Occipital lobe (tissue), 1 donor: ENCODE measurements at regions not wholly inside any gene's neighbourhood (a gene's known extent, or its start where the extent isn't known, plus 50 kb on each side); places are given as distances from the start of the nearest gene placed in this dataset.

Experiments
- DNase-seq: peaks from one replicate; lab custom pipeline; 2025; lab: John Stamatoyannopoulos, UW

GRCh38 chr20:53698371-53698978 lies 104.8 kb upstream of the ZNF217 start:
- no peak for DNase-seq

GRCh38 chr20:53695797-53696527 lies 102.3 kb upstream of the ZNF217 start:
- DNase-seq: no peak

- DNase-seq: no peak
Observed at GRCh38 chr20:53693262-53693871, 99.7 kb upstream of the ZNF217 start.

- DNase-seq: no peak
Observed at GRCh38 chr20:53692465-53693067, 98.9 kb upstream of the ZNF217 start.

GRCh38 chr20:53691811-53692192 lies 98.2 kb upstream of the ZNF217 start:
- no peak for DNase-seq

GRCh38 chr20:53691060-53691810 lies 97.6 kb upstream of the ZNF217 start:
- no peak for DNase-seq

- no peak for DNase-seq
Observed at GRCh38 chr20:53688085-53688484, 94.4 kb upstream of the ZNF217 start.

- no peak for DNase-seq
Observed at GRCh38 chr20:53685070-53685595, 91.5 kb upstream of the ZNF217 start.

- no peak for DNase-seq
Observed at GRCh38 chr20:53683506-53683905, 89.9 kb upstream of the ZNF217 start.

- no peak for DNase-seq
Observed at GRCh38 chr20:53681352-53682212, 87.9 kb upstream of the ZNF217 start.

GRCh38 chr20:53679597-53680309 lies 86.1 kb upstream of the ZNF217 start:
- no peak for DNase-seq

- no peak for DNase-seq
Observed at GRCh38 chr20:53678990-53679596, 85.5 kb upstream of the ZNF217 start.

GRCh38 chr20:53678315-53678989 lies 84.8 kb upstream of the ZNF217 start:
- no peak for DNase-seq

- no peak for DNase-seq
Observed at GRCh38 chr20:53677447-53678314, 84.0 kb upstream of the ZNF217 start.

- DNase-seq: no peak
Observed at GRCh38 chr20:53676987-53677386, 83.3 kb upstream of the ZNF217 start.

GRCh38 chr20:53676519-53676822 lies 82.8 kb upstream of the ZNF217 start:
- DNase-seq: no peak

- no peak for DNase-seq
Observed at GRCh38 chr20:53672484-53673129, 79.0 kb upstream of the ZNF217 start.

- no peak for DNase-seq
Observed at GRCh38 chr20:53671370-53671769, 77.7 kb upstream of the ZNF217 start.
